ENCODE measurements at regions not wholly inside any gene's neighbourhood (a gene's known extent, or its start where the extent isn't known, plus 50 kb on each side); places are given as distances from the start of the nearest gene placed in this dataset.

DNA sequence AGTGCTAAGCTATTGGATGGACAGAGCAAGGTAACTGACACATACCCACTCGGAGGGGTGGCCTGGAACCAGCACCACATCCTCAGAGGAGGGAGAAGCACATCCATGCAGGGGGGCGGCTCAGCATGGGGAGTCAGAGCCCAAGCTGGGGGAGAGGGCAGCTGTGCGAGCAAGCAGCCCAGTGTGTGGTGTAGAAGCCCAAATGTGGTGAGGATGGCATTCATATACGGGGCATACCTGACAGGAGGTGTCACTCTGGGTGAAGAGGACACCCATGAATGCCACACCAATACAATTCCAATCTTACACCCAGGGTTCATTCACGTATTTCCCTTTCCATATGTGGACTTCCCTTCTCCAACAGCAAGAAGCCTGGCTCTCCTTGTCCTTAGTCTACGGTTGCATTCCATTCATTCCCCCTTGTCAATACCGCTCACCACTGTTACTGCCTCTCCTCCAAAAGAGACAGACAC lies 58.7 kb upstream of the ACAN start:
- no peak for DNase-seq (ENCODE audit: low spot score)

DNA sequence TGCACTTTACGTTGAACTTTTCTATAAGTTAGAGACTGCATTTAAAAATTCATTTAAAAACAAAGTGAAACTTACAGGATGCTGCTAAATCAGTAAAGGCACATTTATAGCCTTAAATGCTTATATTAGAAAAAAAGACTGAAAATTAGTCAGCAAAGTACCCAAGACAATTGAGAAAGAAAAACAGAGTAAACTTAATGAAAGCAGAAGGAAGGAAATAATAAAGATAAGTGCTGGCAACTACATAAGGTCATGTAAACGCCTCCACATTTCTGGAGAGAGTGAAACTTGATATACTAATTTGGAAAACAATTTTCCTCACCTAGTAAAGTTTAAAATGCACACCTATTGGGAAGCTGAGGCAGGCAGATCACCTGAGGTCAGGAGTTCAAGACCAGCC lies 58.2 kb upstream of the ACAN start:
- no peak for DNase-seq (ENCODE audit: low spot score)

DNA sequence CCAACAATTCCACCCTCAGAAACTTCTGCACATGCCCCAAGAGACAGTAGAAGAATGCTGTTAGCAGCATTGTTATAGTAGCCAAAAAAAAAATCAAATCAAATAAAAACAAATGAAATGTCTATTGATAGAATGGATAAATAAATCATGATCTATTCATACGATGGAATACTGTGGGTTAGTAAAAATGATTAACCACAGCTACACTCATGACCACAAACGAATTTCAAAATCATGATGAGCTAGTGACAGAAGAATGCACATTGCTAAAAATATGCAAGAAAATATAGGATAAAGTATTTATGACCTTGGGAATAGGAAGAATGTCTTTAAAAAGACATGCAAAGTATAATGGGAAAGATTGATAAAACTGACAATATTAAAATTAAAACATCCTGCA lies 57.5 kb upstream of the ACAN start:
- no peak for DNase-seq (ENCODE audit: low spot score)

DNA sequence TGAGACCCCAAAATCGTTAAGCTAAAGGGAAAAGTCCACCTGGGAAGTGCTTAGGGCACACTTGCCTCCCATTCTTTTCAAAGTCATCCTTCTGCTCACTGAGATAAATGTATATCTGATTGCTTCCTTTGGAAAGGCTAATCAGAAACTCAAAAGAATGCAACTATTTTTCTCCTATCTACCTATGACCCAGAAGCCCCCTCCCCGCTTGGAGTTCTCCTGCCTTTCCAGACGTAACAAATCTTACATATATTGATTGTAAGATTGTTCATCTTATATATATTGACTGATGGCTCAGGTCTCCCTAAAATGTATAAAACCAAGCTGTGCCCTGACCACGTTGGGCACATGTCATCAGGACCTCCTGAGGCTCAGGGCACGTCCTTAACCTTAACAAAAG lies 56.8 kb upstream of the ACAN start:
- no peak for DNase-seq (ENCODE audit: low spot score)

DNA sequence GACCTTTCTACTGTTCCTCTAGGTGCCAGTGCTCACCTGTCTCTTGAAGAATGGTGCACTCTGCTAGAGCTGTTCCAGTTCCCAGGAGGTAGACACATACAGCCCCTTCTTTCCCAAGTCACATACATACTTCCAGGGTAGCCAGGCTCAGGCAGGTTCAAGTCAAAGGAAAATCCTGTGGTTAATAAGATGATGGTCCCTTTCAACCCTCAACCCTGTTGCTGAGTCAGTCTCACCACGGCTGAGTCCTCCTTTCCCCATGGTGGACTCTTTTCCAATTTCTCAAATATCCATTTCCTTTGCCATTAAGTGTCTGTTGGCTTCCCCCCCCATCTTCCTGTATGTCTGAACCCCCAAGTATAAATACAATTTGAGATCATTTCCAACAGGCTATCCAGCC lies 56.1 kb upstream of the ACAN start:
- DNase-seq (ENCODE audit: low spot score): no peak

- DNase-seq (ENCODE audit: low spot score): no peak
These were observed 55.6 kb upstream of the ACAN start for GRCh38 chr15:88747631-88748030.

- DNase-seq (ENCODE audit: low spot score): no peak
These were observed 55.2 kb upstream of the ACAN start for GRCh38 chr15:88748081-88748480.

- DNase-seq (ENCODE audit: low spot score): no peak
These were observed 54.6 kb upstream of the ACAN start for GRCh38 chr15:88748651-88749050.

GRCh38 chr15:88749699-88750098 lies 53.5 kb upstream of the ACAN start:
- DNase-seq (ENCODE audit: low spot score): no peak

DNA sequence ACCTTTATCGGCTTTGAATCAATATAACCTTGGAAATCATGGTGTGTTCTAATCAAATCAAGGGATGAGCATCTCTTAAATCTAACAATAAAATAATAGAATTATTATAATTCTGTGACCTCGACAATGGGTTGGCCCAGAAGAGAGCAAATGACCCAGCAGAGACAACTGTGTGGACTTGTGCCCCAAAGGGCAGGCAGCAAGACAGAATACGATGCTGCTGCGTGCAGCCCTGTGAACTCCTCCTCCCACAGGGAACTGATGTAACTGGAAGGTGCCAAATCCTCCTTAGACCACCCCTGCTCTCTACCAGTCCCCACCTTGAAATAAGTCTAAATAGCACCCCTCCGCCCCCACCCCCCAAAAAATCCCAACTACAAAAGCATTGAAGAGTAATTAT lies 50.7 kb upstream of the ACAN start:
- no peak for DNase-seq (ENCODE audit: low spot score)

GRCh38 chr15:88752951-88753350 lies 50.3 kb upstream of the ACAN start:
- no peak for DNase-seq (ENCODE audit: low spot score)

All from pons (tissue), 1 donor.